ENCODE measurements at regions not wholly inside any gene's neighbourhood (a gene's known extent, or its start where the extent isn't known, plus 50 kb on each side); places are given as distances from the start of the nearest gene placed in this dataset.

DNA sequence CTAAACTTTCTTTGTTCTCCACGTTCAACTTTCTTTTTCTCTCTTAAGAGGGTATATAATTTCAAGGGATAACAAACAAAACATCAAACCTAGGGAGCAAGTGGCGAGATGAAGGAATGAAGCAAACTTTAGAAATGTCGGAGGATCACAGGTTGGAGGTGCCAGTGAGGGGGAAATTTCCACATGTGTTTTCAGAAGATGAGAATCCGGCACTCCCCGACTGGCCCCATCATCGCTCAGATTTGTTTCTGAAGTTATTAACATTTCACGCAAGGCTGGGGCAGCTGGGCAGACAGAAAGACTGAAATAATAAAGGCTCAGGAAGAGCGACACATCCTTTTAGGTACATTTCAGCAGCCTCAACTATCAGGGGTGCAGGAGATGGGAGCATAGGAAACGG, 134.9 kb downstream of the SMIM20 start:
- Histone ChIP-seq H4K20me1 (ENCODE audit: low read length) (no peaks in the 10 kb centered on the region), H3K9ac (ENCODE audit: low read length) (no peak overlapping the region), H3K9me2 (replicated peaks; ENCODE audit: low read length) (no peaks in the 10 kb centered on the region), H3K9me3 (ENCODE audit: low read length) (no peaks in the 10 kb centered on the region), H3K27ac (ENCODE audit: low read length) (no peak overlapping the region), H3K27me3 (ENCODE audit: low read length) (no peaks in the 10 kb centered on the region), H3K79me2 (ENCODE audit: low read length) (no peaks in the 10 kb centered on the region), H3K36me3 (ENCODE audit: low read depth, low read length) (no peaks in the 10 kb centered on the region), H3K4me3 (ENCODE audit: low read length) (no peak overlapping the region), H2AFZ (ENCODE audit: low read length) (peak overlapping the region; percentile 54), H3K4me2 (ENCODE audit: low read length) (no peak overlapping the region), H3F3A (ENCODE audit: low read length, unreplicated experiment) (no peaks in the 10 kb centered on the region), H3K4me1 (ENCODE audit: insufficient read depth, low read length) (0 out of 2 replicates have a peak, but pooled peaks cover 3% of the 10 kb centered on the region)
- ATAC-seq (no peak), DNase-seq (no peak)
- intact Hi-C loops (cut with micrococcal nuclease) = no loop called here
- ChIA-PET POLR2A (ENCODE audit: unreplicated experiment) (no interaction called here), CTCF (no interaction called here)
- no TSS peak for BruUV-seq (replicated peaks)
- TF ChIP-seq, protein P1, sequence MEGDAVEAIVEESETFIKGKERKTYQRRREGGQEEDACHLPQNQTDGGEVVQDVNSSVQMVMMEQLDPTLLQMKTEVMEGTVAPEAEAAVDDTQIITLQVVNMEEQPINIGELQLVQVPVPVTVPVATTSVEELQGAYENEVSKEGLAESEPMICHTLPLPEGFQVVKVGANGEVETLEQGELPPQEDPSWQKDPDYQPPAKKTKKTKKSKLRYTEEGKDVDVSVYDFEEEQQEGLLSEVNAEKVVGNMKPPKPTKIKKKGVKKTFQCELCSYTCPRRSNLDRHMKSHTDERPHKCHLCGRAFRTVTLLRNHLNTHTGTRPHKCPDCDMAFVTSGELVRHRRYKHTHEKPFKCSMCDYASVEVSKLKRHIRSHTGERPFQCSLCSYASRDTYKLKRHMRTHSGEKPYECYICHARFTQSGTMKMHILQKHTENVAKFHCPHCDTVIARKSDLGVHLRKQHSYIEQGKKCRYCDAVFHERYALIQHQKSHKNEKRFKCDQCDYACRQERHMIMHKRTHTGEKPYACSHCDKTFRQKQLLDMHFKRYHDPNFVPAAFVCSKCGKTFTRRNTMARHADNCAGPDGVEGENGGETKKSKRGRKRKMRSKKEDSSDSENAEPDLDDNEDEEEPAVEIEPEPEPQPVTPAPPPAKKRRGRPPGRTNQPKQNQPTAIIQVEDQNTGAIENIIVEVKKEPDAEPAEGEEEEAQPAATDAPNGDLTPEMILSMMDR (conservative IDR thresholded peaks at IDR 0.05; ENCODE audit: low read depth, low read length) = no peak
- TF ChIP-seq EZH2phosphoT487 (IDR thresholded peaks at IDR 0.05; ENCODE audit: borderline replicate concordance, low read length) = no peak
- TF ChIP-seq EZH2 (IDR thresholded peaks at IDR 0.05; ENCODE audit: low read length, unreplicated experiment) = no peak

DNA sequence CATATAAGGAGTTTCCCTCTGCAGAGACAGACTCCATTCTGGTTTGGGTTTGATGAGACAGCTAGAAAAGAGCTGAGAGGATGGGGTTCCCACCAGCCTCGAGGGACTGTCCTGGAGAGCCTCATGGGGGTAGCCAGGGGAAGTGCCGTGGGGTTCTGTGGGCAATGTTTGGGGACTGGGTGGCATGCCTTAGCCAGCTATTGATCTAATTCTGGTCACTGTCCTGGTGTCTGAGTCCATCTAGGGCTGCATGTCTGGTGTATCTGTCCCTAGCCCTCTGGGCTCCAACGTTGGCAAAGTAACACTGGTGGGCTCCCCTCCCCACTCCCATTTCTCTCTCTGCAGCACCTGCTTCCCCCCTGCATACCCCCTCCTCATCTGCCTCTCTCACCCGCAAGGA, 135.4 kb downstream of the SMIM20 start:
- no TSS peak for BruUV-seq (replicated peaks)
- ChIA-PET CTCF (no interaction called here), POLR2A (ENCODE audit: unreplicated experiment) (no interaction called here)
- Histone ChIP-seq H3K9me3 (ENCODE audit: low read length) (no peaks in the 10 kb centered on the region), H3K4me2 (ENCODE audit: low read length) (no peak overlapping the region), H3K4me1 (ENCODE audit: insufficient read depth, low read length) (0 out of 2 replicates have a peak, but pooled peaks cover 3% of the 10 kb centered on the region), H3K27ac (ENCODE audit: low read length) (no peak overlapping the region), H4K20me1 (ENCODE audit: low read length) (no peaks in the 10 kb centered on the region), H3K27me3 (ENCODE audit: low read length) (no peaks in the 10 kb centered on the region), H3K79me2 (ENCODE audit: low read length) (no peaks in the 10 kb centered on the region), H2AFZ (ENCODE audit: low read length) (no peak overlapping the region), H3F3A (ENCODE audit: low read length, unreplicated experiment) (no peaks in the 10 kb centered on the region), H3K9ac (ENCODE audit: low read length) (no peak overlapping the region), H3K36me3 (ENCODE audit: low read depth, low read length) (no peaks in the 10 kb centered on the region), H3K9me2 (replicated peaks; ENCODE audit: low read length) (no peaks in the 10 kb centered on the region), H3K4me3 (ENCODE audit: low read length) (no peak overlapping the region)
- DNase-seq (no peak), ATAC-seq (no peak)
- TF ChIP-seq, protein P1 (conservative IDR thresholded peaks at IDR 0.05; ENCODE audit: low read depth, low read length) = no peak
- TF ChIP-seq EZH2 (IDR thresholded peaks at IDR 0.05; ENCODE audit: low read length, unreplicated experiment) (no peak), EZH2phosphoT487 (IDR thresholded peaks at IDR 0.05; ENCODE audit: borderline replicate concordance, low read length) (no peak)
- intact Hi-C loops (cut with micrococcal nuclease) = no loop called here

DNA sequence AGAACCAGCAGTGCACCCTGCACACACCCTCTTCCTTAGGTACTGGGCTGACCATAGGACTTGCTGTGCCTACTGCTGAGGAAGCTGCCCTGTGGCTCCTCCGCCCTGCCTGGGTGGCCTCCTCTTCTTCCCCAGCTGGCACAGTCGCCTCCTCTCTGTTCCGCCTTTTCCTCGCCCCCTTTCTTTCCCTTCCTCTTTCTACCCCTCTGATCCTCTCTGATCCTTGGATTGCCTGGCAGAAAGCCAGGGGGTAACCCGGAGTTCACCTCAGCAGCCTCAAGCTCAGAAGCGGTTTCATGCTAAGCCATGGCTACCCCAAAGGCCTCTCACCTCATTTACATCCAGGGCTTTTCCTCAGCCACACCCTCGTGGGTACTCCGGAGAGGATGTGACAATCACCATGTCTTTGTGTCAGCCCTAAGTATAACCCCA, 136.2 kb downstream of the SMIM20 start:
- ChIA-PET POLR2A (ENCODE audit: unreplicated experiment) (no interaction called here), CTCF (no interaction called here)
- TF ChIP-seq EZH2phosphoT487 (IDR thresholded peaks at IDR 0.05; ENCODE audit: borderline replicate concordance, low read length) (no peak), EZH2 (IDR thresholded peaks at IDR 0.05; ENCODE audit: low read length, unreplicated experiment) (no peak)
- TF ChIP-seq, protein P1 (conservative IDR thresholded peaks at IDR 0.05; ENCODE audit: low read depth, low read length) = no peak
- Histone ChIP-seq H3K36me3 (ENCODE audit: low read depth, low read length) (no peaks in the 10 kb centered on the region), H3K4me3 (ENCODE audit: low read length) (no peak overlapping the region), H3K9me2 (replicated peaks; ENCODE audit: low read length) (no peaks in the 10 kb centered on the region), H3K27me3 (ENCODE audit: low read length) (no peaks in the 10 kb centered on the region), H3F3A (ENCODE audit: low read length, unreplicated experiment) (no peaks in the 10 kb centered on the region), H3K27ac (ENCODE audit: low read length) (no peak overlapping the region), H4K20me1 (ENCODE audit: low read length) (no peaks in the 10 kb centered on the region), H3K4me2 (ENCODE audit: low read length) (no peak overlapping the region), H3K79me2 (ENCODE audit: low read length) (no peaks in the 10 kb centered on the region), H3K9me3 (ENCODE audit: low read length) (no peaks in the 10 kb centered on the region), H3K4me1 (ENCODE audit: insufficient read depth, low read length) (0 out of 2 replicates have a peak, but pooled peaks cover 3% of the 10 kb centered on the region), H3K9ac (ENCODE audit: low read length) (no peak overlapping the region), H2AFZ (ENCODE audit: low read length) (no peak overlapping the region)
- DNase-seq (no peak), ATAC-seq (no peak)
- intact Hi-C loops (cut with micrococcal nuclease) = no loop called here
- BruUV-seq (replicated peaks) = no TSS peak

Data from PC-3 (cell line).